ENCODE measurements at regions not wholly inside any gene's neighbourhood (a gene's known extent, or its start where the extent isn't known, plus 50 kb on each side); places are given as distances from the start of the nearest gene placed in this dataset.

DNA sequence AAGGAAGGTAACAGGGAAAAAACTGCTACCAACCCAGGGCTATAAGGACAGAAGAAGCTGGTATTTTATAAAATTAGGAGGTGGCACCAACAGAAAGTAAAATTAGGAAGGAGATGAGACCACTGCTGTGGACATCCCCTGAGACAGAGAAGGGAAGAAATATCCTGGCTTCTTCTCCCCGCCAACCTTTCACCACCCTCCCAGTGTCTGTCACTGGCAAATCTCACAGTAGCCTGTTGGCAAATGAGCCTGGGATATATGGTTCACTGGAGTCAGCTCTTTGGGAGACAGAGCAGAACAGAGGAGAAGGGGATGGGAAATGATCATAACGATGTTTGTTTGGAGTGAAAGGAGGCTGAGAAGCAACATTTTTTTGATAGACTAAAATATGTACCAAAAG lies 190.9 kb upstream of the PACRGL start:
- Mint-ChIP-seq H3K4me1 (ENCODE audit: low read depth in 2 of 2) (no peaks in the 10 kb centered on the region), H3K4me3 (no peak overlapping the region), H3K27ac (no peak overlapping the region), H3K36me3 (no peaks in the 10 kb centered on the region), H3K9me3 (no peaks in the 10 kb centered on the region), H3K27me3 (no peaks in the 10 kb centered on the region)
- ATAC-seq (no peak), DNase-seq (ENCODE audit: low spot score) (no peak)

DNA sequence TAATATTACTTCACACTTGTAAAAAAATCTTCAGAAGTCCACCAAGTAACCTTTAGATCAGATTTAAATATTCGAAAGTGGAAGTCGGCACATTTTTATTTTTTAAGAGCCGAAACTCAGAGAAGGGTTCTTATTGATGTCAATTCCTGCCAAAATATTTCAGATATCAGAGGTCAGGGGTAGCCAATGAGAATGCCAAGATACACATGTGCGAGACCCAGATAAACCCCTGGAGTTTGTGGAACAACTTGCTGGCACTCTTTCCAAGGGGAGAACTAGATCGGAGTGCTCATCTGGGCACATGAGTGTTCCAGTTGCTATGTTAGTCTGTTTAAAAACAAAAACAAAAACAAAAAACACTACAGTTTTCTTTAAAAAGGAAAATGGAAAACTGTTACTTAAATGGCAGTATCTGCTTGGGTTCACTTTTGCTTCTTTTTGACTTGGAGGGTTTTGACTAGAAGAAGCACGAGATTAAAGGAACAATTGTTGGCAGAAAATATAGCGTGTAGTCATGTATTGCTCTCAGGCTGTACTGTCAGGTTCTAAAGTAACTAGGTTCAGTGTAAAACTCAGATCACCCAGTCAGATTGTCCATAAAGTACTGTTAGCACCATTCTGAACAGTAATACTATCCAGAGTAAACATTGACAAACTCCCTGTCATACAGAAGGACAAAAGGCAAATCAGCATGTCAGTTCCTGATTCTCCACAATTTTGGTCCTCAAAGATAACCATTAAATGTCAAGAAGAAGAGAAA lies 188.0 kb upstream of the PACRGL start:
- Mint-ChIP-seq H3K4me3 (no peak overlapping the region), H3K36me3 (no peaks in the 10 kb centered on the region), H3K27me3 (no peaks in the 10 kb centered on the region), H3K27ac (no peak overlapping the region), H3K4me1 (ENCODE audit: low read depth in 2 of 2) (no peaks in the 10 kb centered on the region), H3K9me3 (no peaks in the 10 kb centered on the region)
- DNase-seq (ENCODE audit: low spot score) (no peak), ATAC-seq (no peak)

DNA sequence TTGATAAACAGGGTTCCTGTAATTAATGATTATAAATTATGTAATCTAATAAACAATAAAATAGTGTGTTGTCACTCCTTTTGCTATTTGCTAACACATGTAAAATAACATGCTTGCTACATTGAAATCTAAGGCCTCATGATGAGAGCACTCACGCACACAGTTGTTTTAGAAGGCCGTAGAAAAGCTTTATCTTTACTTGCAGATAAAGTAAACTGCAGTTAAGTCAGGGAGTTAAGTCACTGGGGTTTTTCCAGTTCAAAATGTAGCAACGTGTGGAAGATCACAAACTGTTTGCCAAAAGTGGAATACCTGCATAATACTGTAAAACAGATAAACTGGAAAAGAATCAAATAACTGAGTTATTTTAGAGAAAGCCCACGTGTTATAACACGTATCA lies 187.3 kb upstream of the PACRGL start:
- DNase-seq (ENCODE audit: low spot score) = no peak
- no peaks in the 10 kb centered on the region for H3K4me1 Mint-ChIP-seq (ENCODE audit: low read depth in 2 of 2)
- H3K36me3 Mint-ChIP-seq = no peaks in the 10 kb centered on the region
- no peak overlapping the region for H3K27ac Mint-ChIP-seq
- H3K9me3 Mint-ChIP-seq = no peaks in the 10 kb centered on the region
- H3K4me3 Mint-ChIP-seq = no peak overlapping the region
- ATAC-seq = no peak
- no peaks in the 10 kb centered on the region for H3K27me3 Mint-ChIP-seq

DNA sequence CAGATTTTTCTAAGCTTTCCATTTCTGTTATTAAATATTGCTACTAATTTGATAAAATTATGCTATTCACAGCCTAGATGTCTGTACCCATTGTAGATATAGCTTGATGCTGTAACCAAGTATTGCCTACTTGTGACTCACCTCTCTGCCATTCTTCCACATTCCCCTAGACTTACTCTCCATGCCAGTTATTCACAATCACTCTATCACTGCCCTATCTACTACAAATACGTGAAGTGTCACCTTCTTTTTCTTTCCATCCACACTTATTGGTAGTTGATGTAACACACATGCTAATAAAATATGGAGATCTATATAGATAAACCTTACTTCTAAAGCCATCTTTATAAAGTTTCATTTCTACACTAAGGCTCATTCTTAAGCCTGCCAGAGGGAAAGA lies 179.4 kb upstream of the PACRGL start:
- no peaks in the 10 kb centered on the region for H3K27me3 Mint-ChIP-seq
- ATAC-seq (no peak), DNase-seq (ENCODE audit: low spot score) (no peak)
- H3K4me3 Mint-ChIP-seq = no peak overlapping the region
- no peak overlapping the region for H3K27ac Mint-ChIP-seq
- no peaks in the 10 kb centered on the region for H3K36me3 Mint-ChIP-seq
- H3K4me1 Mint-ChIP-seq (ENCODE audit: low read depth in 2 of 2) = no peaks in the 10 kb centered on the region
- H3K9me3 Mint-ChIP-seq = no peaks in the 10 kb centered on the region

DNA sequence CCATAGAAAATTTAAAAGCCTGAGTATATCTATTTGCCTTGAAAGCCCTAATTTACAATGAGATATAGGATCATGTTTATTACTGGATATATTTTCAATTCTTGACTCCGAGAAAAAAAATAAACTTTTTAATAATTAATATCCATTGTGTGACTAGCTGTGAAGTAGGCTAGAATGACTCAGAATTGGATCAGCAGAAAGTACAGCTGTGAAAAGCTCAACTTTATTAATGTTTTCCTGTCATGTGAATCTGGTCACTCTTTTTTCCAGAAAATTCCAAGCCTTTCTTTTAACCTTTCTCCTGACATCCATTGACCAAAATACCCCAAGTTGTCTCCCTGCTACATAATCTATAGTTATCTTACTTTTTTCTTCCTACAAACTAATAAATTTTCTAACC lies 171.8 kb upstream of the PACRGL start:
- H3K36me3 Mint-ChIP-seq = no peaks in the 10 kb centered on the region
- no peaks in the 10 kb centered on the region for H3K4me1 Mint-ChIP-seq (ENCODE audit: low read depth in 2 of 2)
- ATAC-seq = no peak
- no peaks in the 10 kb centered on the region for H3K9me3 Mint-ChIP-seq
- no peak overlapping the region for H3K27ac Mint-ChIP-seq
- H3K4me3 Mint-ChIP-seq = no peak overlapping the region
- no peaks in the 10 kb centered on the region for H3K27me3 Mint-ChIP-seq
- DNase-seq (ENCODE audit: low spot score) = no peak

DNA sequence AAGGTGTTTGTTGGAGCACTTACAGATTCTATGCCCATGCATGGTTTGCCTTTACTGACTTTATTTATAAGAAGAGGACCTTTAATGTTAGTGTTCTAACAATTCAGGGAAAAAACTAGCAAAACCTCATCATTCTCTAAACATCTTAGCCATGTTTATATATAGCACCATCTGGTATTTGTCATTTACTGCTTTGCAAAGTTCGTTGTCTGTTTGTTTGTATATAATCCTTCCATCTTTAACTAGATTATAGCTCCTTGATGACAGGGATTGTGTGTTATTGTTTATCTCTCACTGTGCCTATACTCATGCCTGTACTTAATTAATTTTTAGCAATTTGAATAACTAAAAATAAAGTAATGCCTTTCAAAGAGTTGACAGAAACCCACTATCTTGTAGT lies 170.6 kb upstream of the PACRGL start:
- no peak for DNase-seq (ENCODE audit: low spot score)
- H3K9me3 Mint-ChIP-seq = no peaks in the 10 kb centered on the region
- ATAC-seq = no peak
- no peaks in the 10 kb centered on the region for H3K36me3 Mint-ChIP-seq
- no peaks in the 10 kb centered on the region for H3K4me1 Mint-ChIP-seq (ENCODE audit: low read depth in 2 of 2)
- no peak overlapping the region for H3K27ac Mint-ChIP-seq
- H3K27me3 Mint-ChIP-seq = no peaks in the 10 kb centered on the region
- no peak overlapping the region for H3K4me3 Mint-ChIP-seq

DNA sequence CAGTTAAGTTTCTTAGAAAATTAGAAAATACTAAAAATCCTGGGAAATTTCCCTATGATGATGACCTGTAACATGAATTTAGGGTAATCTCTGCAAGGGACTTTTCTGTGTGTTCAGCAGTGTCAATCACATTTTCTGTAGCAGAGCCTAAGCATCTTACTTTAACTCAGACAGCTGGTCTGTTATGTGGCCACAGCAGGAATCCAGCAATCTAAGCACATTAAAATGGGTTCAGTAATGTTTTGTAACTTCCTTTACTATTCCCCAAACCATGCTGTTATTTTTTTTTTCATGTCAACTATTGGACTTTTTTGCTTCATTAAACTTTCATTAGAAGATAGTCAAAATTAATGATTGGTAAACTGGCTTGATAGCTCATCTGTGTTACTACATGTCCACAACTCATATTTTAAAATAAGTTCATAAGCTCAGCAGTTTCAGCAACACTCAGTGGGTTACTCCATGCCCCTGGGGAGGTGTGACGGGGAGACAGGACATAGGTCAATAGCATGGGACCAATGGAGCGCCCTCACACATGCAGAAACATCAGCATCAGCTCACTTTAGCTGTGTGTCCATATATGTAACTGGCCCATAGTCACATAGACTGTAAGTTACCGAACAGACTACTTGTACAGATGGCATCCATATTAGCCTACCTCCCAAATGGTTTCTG lies 168.0 kb upstream of the PACRGL start:
- H3K27ac Mint-ChIP-seq = no peak overlapping the region
- H3K4me3 Mint-ChIP-seq = no peak overlapping the region
- H3K27me3 Mint-ChIP-seq = no peaks in the 10 kb centered on the region

DNA sequence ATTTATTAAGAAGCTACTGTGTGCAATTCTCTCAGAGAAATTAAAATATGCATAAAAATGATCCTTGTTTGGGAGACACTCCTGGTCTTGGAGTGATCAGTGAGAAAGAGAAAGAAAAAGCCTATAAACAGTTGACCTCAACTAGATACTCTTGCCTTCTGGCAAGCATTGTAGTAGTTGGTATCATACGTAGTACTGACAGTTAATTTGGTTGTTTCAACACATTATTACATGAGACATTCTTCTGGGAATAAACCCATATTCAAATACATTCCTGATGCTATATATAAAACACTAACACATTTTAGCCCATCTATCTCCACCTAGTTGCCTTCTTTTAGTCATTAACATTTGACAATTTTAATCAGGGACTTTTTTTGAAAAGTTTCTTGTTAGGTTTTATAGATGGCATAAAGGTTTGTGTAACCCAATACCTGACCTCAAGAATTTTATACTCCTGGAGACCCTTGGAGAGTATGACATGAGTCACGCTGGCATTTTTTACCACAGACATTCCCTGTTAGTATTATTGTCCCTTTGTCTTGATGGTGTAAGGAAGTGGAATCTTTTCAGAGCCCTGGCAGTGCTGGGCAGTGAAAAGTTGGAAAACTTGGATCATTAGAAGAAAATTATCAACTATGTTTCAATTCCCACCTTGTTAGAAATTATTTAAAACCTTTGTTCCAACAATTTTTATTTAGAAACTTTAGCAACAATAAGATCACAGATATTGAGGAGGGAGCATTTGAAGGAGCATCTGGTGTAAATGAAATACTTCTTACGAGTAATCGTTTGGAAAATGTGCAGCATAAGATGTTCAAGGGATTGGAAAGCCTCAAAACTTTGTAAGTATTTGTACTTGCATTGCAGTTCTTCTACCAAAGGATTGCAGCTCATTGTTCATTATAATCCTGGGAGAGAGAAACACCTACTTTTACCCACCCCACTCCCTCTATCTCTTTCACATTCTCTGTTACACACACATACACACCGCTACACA lies 167.1 kb upstream of the PACRGL start:
- ATAC-seq (no peak), DNase-seq (ENCODE audit: low spot score) (no peak)
- no peak overlapping the region for H3K27ac Mint-ChIP-seq
- H3K4me3 Mint-ChIP-seq = no peak overlapping the region
- no peaks in the 10 kb centered on the region for H3K9me3 Mint-ChIP-seq
- no peaks in the 10 kb centered on the region for H3K36me3 Mint-ChIP-seq
- H3K27me3 Mint-ChIP-seq = no peaks in the 10 kb centered on the region
- H3K4me1 Mint-ChIP-seq (ENCODE audit: low read depth in 2 of 2) = no peaks in the 10 kb centered on the region

More for the DNA sequence above, 168.0 kb upstream of the PACRGL start:
- Mint-ChIP-seq H3K36me3 (no peaks in the 10 kb centered on the region), H3K9me3 (no peaks in the 10 kb centered on the region), H3K4me1 (ENCODE audit: low read depth in 2 of 2) (no peaks in the 10 kb centered on the region)
- DNase-seq (ENCODE audit: low spot score) (no peak), ATAC-seq (no peak)

DNA sequence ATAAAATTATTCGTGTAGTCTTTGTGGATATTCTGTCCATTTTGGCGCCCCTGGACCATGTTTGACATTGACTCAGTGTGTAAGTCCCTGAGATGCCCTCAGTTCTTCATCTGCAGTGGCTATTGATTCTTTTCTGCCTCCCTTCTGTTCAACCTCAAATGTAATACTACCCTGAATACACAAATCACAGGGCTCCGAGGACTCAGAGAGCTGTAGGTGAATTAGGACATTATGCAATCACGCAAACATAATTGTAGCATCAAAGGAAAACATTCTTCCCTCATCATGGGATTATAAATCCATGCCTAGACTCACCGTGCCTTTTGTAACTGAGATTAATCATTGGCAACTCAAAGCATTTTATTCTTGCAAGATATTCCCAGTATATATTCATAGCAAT lies 161.4 kb upstream of the PACRGL start:
- no peak for DNase-seq (ENCODE audit: low spot score)
- Mint-ChIP-seq H3K4me1 (ENCODE audit: low read depth in 2 of 2) (no peaks in the 10 kb centered on the region), H3K36me3 (no peaks in the 10 kb centered on the region), H3K27ac (no peak overlapping the region), H3K27me3 (no peaks in the 10 kb centered on the region), H3K9me3 (no peaks in the 10 kb centered on the region), H3K4me3 (no peak overlapping the region)
- ATAC-seq = no peak

DNA sequence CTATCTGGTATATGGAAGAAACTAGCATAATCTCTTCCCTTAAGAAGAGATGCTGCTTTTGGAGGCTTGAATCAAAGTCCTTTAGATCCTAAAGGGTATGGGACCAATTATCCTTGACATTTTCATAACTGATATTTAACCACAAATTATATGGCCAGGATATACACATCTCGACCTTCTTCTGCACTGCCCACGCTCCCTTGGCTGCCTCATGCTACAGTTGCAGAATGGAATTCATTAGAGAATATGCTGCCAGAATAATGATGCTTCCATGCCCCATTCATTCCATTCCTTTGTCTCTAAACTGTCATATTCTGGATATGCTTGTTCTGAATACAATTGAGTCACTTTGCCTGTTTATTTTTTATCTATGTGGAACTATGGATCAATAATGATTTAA lies 157.1 kb upstream of the PACRGL start:
- H3K4me1 Mint-ChIP-seq (ENCODE audit: low read depth in 2 of 2) = no peaks in the 10 kb centered on the region
- ATAC-seq (no peak), DNase-seq (ENCODE audit: low spot score) (no peak)
- no peaks in the 10 kb centered on the region for H3K27me3 Mint-ChIP-seq
- no peaks in the 10 kb centered on the region for H3K9me3 Mint-ChIP-seq
- no peaks in the 10 kb centered on the region for H3K36me3 Mint-ChIP-seq
- H3K27ac Mint-ChIP-seq = no peak overlapping the region
- H3K4me3 Mint-ChIP-seq = no peak overlapping the region

DNA sequence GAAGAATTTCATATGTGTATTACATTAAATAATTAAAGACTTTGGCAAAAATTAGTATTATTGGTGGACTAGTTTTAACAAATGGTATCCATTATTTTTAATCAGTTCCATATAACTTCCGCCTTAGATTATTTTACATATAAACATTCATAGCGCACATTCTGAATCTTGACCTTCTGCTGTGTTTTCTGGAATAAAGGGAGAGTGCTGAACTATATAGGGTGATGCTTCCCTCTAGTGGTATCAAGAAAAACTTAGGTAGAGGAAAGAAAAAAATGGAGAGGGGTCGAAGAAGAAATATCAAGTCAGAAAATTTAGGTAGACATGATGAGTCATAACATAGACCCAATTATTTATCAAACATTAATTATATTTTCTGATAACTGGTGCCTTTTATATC lies 155.6 kb upstream of the PACRGL start:
- Mint-ChIP-seq H3K27ac (no peak overlapping the region), H3K9me3 (no peaks in the 10 kb centered on the region), H3K27me3 (no peaks in the 10 kb centered on the region), H3K4me3 (no peak overlapping the region), H3K36me3 (no peaks in the 10 kb centered on the region), H3K4me1 (ENCODE audit: low read depth in 2 of 2) (no peaks in the 10 kb centered on the region)
- no peak for DNase-seq (ENCODE audit: low spot score)
- ATAC-seq = no peak

DNA sequence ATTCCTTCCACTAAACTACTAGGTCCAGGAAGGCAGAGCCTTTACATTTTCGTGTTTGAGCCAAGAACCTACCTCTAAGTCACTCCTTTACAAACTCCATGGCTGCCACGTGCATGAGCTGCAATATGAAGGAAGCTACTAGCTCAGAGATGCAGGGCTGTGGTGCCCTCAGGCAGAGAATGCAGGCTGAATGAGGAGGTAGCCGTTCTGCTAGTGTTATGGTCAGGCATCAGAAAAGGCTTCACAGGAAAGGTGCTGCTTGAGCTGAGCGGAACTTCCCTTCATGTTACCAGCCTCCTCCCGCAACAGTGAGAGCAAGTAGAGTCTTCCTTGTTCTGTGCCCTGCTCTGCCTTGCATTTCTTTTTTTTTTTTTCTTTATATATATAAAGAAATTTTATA lies 148.3 kb upstream of the PACRGL start:
- H3K27ac Mint-ChIP-seq = no peak overlapping the region
- H3K36me3 Mint-ChIP-seq = no peaks in the 10 kb centered on the region
- no peak for DNase-seq (ENCODE audit: low spot score)
- H3K4me3 Mint-ChIP-seq = no peak overlapping the region
- H3K9me3 Mint-ChIP-seq = peaks cover 5% of the 10 kb centered on the region
- no peak for ATAC-seq
- H3K4me1 Mint-ChIP-seq (ENCODE audit: low read depth in 2 of 2) = no peaks in the 10 kb centered on the region
- H3K27me3 Mint-ChIP-seq = no peaks in the 10 kb centered on the region

DNA sequence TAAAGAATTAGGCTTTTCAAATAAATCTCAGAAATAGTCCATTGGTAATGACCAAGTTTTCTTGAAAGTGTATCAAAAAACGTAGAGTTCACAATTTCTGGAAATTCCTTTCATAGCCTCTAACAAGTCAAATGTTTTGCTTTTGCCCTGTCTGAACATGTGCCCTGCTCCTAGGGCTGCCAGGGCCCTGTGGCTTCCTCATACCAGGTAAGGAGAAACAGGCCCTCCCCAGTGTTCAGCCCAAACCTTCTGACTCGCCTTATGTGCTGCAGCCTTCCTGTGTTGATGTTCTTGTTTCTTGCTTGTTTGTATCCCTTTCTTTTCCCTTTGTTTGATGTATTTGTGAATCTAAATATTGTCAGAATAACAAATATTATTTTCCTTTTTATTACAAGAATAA lies 146.1 kb upstream of the PACRGL start:
- Mint-ChIP-seq H3K4me3 (no peak overlapping the region), H3K36me3 (no peaks in the 10 kb centered on the region), H3K27ac (no peak overlapping the region), H3K27me3 (no peaks in the 10 kb centered on the region), H3K9me3 (peaks cover 9% of the 10 kb centered on the region), H3K4me1 (ENCODE audit: low read depth in 2 of 2) (no peaks in the 10 kb centered on the region)
- ATAC-seq (no peak), DNase-seq (ENCODE audit: low spot score) (no peak)
